Activated T-cell treated with anti-CD3 and anti-CD28 coated beads, Interleukin-2, amount 50 U/mL, for 24 hours (primary cell): ENCODE measurements at regions not wholly inside any gene's neighbourhood (a gene's known extent, or its start where the extent isn't known, plus 50 kb on each side); places are given as distances from the start of the nearest gene placed in this dataset.
"Not testable (repeated sequence)": the region's sequence is repeated elsewhere in the genome, so short reads cannot be mapped to it uniquely, and the experiment has no call there.

Experiments
- DNase-seq: peaks from one replicate; pipeline ENCODE4 v3.0.0-alpha.2; 2020
- H3K27ac Mint-ChIP-seq: 2 replicates; pipeline ENCODE4 v1.8.0; 2020; ENCODE audit warnings: mild to moderate bottlenecking, mixed read lengths
- H3K27me3 Mint-ChIP-seq: 2 replicates; pipeline ENCODE4 v1.8.0; 2020; ENCODE audit warnings: mixed read lengths
- H3K36me3 Mint-ChIP-seq: 2 replicates; pipeline ENCODE4 v1.8.0; 2020; ENCODE audit warnings: low read depth, mixed read lengths
- H3K4me1 Mint-ChIP-seq: 2 replicates; pipeline ENCODE4 v1.8.0; 2020; ENCODE audit warnings: low read depth, mixed read lengths
- H3K4me3 Mint-ChIP-seq: 2 replicates; pipeline ENCODE4 v1.8.0; 2020; ENCODE audit warnings: mild to moderate bottlenecking, moderate library complexity, mixed read lengths
- H3K9me3 Mint-ChIP-seq: 2 replicates; pipeline ENCODE4 v1.8.0; 2020; ENCODE audit warnings: mixed read lengths

DNA sequence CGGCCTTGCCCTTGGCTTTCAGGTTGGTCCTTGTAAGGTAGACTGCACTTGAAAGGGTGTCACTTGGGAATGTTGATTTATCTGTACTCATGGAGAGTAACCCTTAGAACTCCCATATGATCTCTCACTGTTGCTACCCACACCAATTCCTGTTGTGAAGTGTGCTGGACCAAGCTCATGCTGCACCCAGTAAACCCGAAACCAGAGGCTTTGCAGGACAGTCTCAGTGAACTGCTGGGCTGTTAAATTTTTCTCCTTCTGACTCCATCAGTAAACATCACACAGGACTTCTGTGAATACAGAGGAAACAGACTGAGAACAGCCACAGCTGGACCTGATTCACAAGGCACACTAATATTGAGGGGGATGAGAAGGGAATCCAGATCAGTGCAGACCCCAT is 783.0 kb downstream of the TMEM121 start:
- H3K4me1 Mint-ChIP-seq: no peaks in the 10 kb centered on the region
- no peaks in the 10 kb centered on the region for H3K36me3 Mint-ChIP-seq
- H3K9me3 Mint-ChIP-seq: no peaks in the 10 kb centered on the region
- DNase-seq: no peak
- no peak overlapping the region for H3K4me3 Mint-ChIP-seq
- H3K27ac Mint-ChIP-seq: no peak overlapping the region
- peaks cover 12% of the 10 kb centered on the region for H3K27me3 Mint-ChIP-seq

DNA sequence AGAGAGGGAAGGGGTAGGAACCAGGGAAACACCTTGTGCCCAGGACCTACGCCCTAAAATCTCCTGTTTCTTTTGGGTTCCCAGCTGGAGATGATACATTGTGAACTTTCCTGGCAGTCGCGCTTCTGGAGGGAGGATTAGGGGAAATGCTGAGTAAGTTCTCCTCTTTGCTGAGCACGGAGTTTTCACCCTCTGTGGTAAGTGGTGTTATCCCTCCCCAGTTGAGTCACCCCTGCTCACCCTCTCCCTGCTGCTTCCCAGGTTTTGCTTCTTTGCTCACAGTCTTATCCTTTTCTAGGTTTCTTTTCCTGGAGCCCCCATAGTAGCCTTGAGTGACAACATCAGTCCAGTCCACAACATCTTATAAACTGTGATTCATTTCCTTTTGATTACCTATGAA is 789.1 kb downstream of the TMEM121 start:
- Mint-ChIP-seq H3K36me3 (no peaks in the 10 kb centered on the region), H3K27me3 (peaks cover 4% of the 10 kb centered on the region), H3K4me3 (no peak overlapping the region), H3K9me3 (peaks cover 2% of the 10 kb centered on the region), H3K27ac (no peak overlapping the region), H3K4me1 (no peaks in the 10 kb centered on the region)
- no peak for DNase-seq

DNA sequence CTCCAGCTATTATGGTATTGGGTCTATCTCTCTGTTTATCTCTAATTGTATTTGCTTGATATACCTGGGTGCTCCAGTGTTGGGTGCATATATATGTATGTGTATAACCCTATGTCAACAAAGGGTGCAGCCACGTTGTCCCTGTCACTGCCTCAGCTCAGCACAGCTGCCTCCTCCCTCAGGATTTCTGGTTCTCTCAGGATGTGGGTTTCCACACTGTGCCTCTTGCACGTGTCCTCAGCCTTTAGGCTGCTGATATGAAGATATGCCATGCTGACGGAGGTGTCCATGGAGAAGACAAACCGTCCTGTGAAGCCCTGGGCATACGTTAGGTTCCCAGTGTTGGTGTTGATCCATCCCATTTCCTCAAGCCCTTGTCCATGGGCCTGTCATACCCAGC is 791.2 kb downstream of the TMEM121 start:
- no peak overlapping the region for H3K27ac Mint-ChIP-seq
- peaks cover 2% of the 10 kb centered on the region for H3K9me3 Mint-ChIP-seq
- no peaks in the 10 kb centered on the region for H3K36me3 Mint-ChIP-seq
- H3K27me3 Mint-ChIP-seq: peaks cover 9% of the 10 kb centered on the region
- no peak for DNase-seq
- H3K4me3 Mint-ChIP-seq: no peak overlapping the region
- H3K4me1 Mint-ChIP-seq: no peaks in the 10 kb centered on the region

DNA sequence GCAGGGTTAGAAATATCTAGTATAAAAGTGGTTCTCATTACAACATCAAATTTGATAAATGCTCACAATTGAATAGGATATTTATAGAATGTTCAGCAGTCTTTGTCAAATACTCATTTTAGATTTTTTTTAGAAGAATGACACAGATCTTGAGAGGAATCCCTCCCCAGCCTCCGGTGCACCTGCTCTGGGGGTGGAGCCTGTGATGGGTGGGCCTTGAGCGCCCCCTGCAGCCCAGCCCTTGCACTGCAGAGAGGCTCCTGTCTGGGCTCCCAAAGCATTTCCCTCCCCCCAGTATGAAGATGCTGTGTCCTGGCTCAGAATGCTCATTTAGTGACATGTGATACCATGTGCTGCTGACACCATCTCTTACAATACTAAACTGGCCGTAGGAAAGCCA is 792.3 kb downstream of the TMEM121 start:
- Mint-ChIP-seq H3K36me3 (no peaks in the 10 kb centered on the region), H3K4me1 (no peaks in the 10 kb centered on the region), H3K27me3 (peaks cover 17% of the 10 kb centered on the region), H3K27ac (no peak overlapping the region), H3K4me3 (no peak overlapping the region), H3K9me3 (peaks cover 2% of the 10 kb centered on the region)
- DNase-seq: peak; percentile 79

DNA sequence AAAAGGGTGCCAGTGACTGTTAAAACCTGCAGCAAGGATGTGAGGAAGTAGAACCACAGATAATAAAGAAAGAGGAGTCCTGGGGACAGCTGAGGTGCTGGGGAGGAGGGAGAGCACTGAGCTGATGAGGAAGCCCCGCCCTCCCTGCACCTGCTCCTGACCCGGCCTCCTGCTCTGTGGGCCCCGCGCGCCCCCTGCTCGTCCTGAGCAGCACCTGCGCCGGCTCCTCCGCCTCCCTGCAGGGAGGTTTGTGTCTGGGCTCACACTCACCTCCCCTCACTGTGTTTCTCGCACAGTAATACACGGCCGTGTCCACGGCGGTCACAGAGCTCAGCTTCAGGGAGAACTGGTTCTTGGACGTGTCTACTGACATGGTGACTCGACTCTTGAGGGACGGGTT is 797.6 kb downstream of the TMEM121 start:
- not testable (repeated sequence) for H3K9me3 Mint-ChIP-seq, H3K36me3 Mint-ChIP-seq, DNase-seq, H3K4me3 Mint-ChIP-seq, H3K27ac Mint-ChIP-seq, H3K4me1 Mint-ChIP-seq
- peaks cover 28% of the 10 kb centered on the region for H3K27me3 Mint-ChIP-seq

- H3K27me3 Mint-ChIP-seq: peaks cover 27% of the 10 kb centered on the region
- no peaks in the 10 kb centered on the region for H3K36me3 Mint-ChIP-seq
- no peak overlapping the region for H3K4me3 Mint-ChIP-seq
- no peaks in the 10 kb centered on the region for H3K9me3 Mint-ChIP-seq
- no peak for DNase-seq
- H3K27ac Mint-ChIP-seq: no peak overlapping the region
- no peaks in the 10 kb centered on the region for H3K4me1 Mint-ChIP-seq
Measured at GRCh38 chr14:106327234-106327633, 800.9 kb downstream of the TMEM121 start.

DNA sequence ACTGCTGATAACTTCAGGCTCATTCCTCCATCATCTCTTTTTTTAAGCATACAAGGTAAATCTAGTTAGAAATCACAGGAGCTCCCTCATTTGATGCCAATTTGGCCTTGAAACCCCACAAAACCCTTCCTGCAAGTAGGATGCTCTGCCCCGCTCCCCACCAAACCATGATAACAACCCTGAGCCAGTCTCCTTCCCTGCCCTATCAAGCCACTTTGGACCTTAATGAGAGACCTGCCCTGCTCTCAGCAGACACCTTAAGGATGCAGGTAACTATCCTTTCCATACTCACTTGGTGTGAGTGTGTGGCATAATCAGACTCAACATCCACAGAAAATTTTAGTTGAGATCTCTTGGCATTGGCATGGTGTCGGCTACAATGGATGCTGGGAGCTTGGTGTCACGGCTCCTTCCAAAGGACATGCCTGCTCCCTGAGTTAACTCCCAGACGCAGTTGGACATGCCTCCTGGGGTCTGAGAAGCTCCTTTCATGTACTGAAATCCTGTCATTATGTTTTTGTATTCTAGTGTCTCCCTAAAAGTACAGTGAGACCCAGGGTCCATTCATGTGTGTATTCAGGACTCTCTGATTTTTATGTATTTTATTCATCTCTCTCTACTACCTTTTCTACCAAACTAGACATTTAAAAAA is 801.4 kb downstream of the TMEM121 start:
- H3K36me3 Mint-ChIP-seq, H3K27ac Mint-ChIP-seq, H3K9me3 Mint-ChIP-seq, H3K4me3 Mint-ChIP-seq, H3K4me1 Mint-ChIP-seq, DNase-seq: not testable (repeated sequence)
- H3K27me3 Mint-ChIP-seq: peaks cover 21% of the 10 kb centered on the region

DNA sequence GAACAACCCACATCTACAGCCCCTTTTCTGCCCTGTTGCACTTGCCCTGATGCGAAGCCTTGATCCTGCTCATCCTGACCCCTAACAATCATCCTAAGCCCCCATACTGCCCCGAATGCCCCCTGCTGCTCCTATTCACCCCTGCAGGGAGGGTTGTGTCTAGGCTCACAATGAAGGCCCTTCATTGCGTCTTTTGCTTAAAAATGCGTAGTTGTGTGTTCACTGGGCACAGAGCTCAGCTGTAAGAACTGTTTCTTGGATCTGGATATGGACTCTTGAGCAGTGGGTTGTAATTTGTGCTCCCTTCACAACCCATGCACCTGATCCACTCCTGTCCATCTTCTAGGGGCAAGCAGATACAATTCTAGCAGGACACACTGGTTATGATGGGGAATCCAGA is 802.9 kb downstream of the TMEM121 start:
- not testable (repeated sequence) for H3K27ac Mint-ChIP-seq, H3K4me1 Mint-ChIP-seq, H3K36me3 Mint-ChIP-seq, H3K4me3 Mint-ChIP-seq, DNase-seq, H3K9me3 Mint-ChIP-seq
- peaks cover 11% of the 10 kb centered on the region for H3K27me3 Mint-ChIP-seq

DNA sequence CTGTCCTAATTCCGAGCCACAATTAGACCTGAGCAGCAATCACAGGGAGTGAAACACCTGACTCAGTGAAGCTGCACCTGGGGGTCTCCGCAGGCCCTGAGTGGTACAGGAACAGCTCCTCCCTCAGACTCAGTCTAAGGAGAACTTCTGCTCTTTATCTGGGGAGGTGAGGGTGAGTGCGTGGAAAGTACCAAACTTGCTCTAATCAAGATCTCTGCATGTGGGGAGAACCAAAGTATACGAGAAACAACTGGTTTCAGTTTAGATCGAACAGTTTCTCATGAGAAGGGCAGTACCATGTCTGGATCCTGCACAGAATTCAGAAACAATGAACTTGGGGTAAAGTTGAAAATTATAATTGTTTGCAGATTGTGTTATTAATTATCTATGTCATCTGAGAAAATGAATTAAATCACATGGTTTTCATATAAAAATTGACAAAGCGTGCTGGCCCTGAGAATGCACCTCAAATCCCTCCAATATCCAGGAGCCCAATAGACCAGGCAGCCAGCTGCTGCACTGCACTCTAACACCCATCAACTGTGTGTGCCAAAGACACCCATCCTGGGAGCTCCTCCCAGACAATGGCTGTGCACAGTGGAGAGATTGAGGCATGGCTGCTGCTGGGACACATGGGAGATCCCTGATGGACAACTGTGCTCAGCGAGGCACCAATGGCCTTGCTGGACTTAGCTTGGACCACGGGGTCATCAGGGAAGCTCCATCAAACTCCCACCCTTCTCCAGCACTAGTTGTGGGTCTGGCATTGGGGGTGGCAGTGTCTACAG is 803.8 kb downstream of the TMEM121 start:
- H3K4me3 Mint-ChIP-seq, H3K27ac Mint-ChIP-seq, H3K36me3 Mint-ChIP-seq, H3K4me1 Mint-ChIP-seq, H3K9me3 Mint-ChIP-seq, DNase-seq: not testable (repeated sequence)
- H3K27me3 Mint-ChIP-seq: peaks cover 11% of the 10 kb centered on the region

DNA sequence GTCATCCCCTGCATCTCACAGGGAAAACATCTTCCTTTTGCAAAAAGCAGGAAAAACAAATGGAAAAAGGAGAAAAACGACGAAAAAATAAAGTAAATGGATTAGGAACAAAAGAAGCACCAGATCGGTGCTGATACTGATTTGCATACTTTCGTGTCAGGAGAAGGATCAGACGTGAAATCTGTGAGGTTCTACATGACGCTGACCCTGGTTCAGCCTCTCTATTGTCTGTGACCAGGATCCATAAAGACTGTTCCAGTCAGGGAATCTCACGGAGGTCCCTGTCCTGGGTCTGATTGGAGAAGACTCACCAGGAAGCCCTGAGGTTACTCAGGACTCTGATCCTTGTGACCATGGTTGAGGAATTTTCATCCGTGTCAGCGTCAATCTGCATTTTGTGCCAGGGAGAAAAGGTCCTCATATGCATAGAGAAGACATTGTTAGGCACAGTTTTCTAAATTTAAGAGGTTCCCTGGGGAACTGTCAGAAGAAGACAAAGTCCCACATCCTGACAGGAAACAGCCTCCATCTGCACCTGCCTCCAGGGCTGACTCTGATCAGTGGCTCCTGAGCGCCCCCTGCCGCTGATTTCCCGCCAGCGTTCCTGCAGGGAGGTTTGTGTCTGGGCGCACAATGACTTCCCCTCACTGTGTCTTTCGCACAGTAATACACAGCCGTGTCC is 808.2 kb downstream of the TMEM121 start:
- not testable (repeated sequence) for H3K4me3 Mint-ChIP-seq, H3K4me1 Mint-ChIP-seq, H3K9me3 Mint-ChIP-seq

GRCh38 chr14:106335110-106335429 is 808.7 kb downstream of the TMEM121 start:
- not testable (repeated sequence) for H3K27ac Mint-ChIP-seq, H3K36me3 Mint-ChIP-seq, H3K9me3 Mint-ChIP-seq, DNase-seq, H3K27me3 Mint-ChIP-seq, H3K4me1 Mint-ChIP-seq, H3K4me3 Mint-ChIP-seq

More for the DNA sequence above, 808.2 kb downstream of the TMEM121 start:
- H3K27me3 Mint-ChIP-seq, H3K27ac Mint-ChIP-seq, H3K36me3 Mint-ChIP-seq: not testable (repeated sequence)
- peak; percentile 89 for DNase-seq

DNA sequence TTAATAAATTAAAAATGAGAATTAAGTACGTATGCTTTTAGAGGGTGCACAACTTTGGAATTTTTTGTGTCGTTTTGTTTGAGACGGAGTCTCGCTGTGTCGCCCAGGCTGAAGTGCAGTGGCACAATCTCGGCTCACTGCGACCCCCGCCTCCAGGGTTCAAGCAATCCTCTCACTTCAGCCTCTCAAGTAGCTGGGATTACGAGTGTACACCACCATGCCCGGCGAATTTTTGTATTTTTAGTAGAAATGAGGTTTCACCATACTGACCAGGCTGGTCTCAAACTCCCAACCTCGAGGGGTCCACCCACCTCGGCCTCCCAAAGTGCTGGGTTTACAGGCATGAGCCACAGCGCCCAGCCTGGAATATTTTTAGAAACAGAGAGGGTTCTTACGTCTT is 812.4 kb downstream of the TMEM121 start:
- not testable (repeated sequence) for H3K4me3 Mint-ChIP-seq, DNase-seq, H3K27ac Mint-ChIP-seq, H3K27me3 Mint-ChIP-seq, H3K4me1 Mint-ChIP-seq, H3K36me3 Mint-ChIP-seq, H3K9me3 Mint-ChIP-seq

GRCh38 chr14:106340658-106341057 is 814.3 kb downstream of the TMEM121 start:
- H3K4me1 Mint-ChIP-seq, DNase-seq, H3K9me3 Mint-ChIP-seq, H3K4me3 Mint-ChIP-seq, H3K27me3 Mint-ChIP-seq, H3K36me3 Mint-ChIP-seq: not testable (repeated sequence)
- H3K27ac Mint-ChIP-seq: peak overlapping the region; percentile 38

DNA sequence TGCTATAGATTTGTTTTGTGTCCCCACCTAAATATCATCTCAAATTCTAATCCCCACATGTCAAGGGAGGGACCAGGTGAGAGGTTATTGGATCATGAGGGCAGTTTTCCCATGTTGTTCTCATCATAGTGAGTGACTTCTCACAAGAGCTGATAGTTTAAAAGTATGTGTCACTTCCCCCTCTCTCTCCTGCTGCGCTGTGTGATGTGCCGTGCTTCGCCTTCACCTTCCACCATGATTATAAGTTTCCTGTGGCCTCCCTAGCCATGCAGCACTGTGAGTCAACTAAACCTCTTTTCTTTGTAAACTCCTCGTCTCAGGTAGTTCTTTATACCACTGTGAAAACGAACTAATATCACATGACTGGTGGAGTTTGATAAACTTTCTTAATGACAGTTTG is 814.8 kb downstream of the TMEM121 start:
- not testable (repeated sequence) for H3K27ac Mint-ChIP-seq, DNase-seq, H3K9me3 Mint-ChIP-seq, H3K36me3 Mint-ChIP-seq, H3K4me3 Mint-ChIP-seq, H3K4me1 Mint-ChIP-seq, H3K27me3 Mint-ChIP-seq

GRCh38 chr14:106343626-106344025 is 817.2 kb downstream of the TMEM121 start:
- Mint-ChIP-seq H3K4me3 (no peak overlapping the region), H3K9me3 (no peaks in the 10 kb centered on the region), H3K4me1 (peaks cover 2% of the 10 kb centered on the region), H3K36me3 (no peaks in the 10 kb centered on the region), H3K27ac (no peak overlapping the region), H3K27me3 (peaks cover 6% of the 10 kb centered on the region)
- DNase-seq: no peak
